NOMO-1 (cell line): ENCODE measurements at regions not wholly inside any gene's neighbourhood (a gene's known extent, or its start where the extent isn't known, plus 50 kb on each side); places are given as distances from the start of the nearest gene placed in this dataset.

Experiments used
- DNase-seq, 2 experiments: peaks; one replicate each; lab custom pipeline; 2025; ENCODE audit not compliant: unreplicated experiment in 2 of 2; lab: John Stamatoyannopoulos, UW

DNA sequence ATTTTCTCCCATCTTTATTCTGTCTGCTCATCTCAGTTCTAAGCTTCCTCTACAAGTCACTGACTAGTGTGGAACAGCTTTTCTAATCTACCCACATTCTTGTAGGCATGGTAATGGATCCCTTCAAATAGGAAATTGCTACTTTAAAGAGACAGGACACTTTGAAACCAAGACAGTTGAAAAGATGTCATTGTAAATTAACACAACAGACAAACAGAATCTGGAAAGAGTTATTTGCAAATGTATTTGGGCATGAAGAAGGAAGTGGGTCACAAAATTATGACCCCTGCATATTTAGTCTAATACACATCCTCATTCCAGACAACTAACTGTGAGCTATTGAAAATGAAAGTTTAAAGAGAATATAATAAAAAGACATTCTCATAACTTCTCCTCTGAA is 298.2 kb upstream of the MARCKS start:
- peak in 1 of 2 experiments; percentile 48 for DNase-seq

DNA sequence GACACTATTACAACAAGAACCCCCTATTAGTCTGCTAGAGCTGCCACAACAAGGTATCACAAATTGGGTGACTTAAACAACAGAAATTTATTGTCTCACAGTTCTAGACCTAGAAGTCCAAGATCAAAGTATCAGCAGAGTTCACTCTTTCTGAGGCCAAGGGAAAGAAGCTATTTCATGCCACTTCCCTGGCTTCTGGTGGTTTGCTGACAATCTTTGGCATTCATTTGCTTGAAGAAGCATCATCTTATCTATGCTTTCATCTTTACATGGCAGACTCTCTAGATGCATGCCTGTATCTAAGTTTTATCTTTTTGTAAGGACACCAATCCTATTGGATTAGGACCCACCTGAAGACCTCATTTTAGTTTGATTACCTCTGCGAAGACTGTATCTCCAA is 296.8 kb upstream of the MARCKS start:
- DNase-seq: no peak

DNA sequence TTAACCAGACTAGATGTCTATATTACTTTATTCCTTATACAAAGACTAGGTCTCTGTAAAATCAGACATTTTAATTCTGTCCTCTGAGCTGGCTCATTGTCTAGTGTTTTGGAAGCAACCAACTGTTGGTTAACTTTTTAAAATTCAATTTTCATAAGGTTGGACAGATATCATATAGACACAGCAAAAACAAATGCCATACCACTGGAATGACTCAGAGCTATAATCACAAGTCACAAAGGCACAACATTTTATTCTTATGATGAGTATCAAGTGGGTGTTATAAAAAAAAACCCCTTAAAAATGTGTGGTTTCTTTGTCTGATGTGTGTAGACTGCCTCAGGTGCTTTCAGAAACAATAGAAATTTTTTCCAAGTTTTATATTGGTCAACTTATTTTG is 296.2 kb upstream of the MARCKS start:
- DNase-seq: no peak

DNA sequence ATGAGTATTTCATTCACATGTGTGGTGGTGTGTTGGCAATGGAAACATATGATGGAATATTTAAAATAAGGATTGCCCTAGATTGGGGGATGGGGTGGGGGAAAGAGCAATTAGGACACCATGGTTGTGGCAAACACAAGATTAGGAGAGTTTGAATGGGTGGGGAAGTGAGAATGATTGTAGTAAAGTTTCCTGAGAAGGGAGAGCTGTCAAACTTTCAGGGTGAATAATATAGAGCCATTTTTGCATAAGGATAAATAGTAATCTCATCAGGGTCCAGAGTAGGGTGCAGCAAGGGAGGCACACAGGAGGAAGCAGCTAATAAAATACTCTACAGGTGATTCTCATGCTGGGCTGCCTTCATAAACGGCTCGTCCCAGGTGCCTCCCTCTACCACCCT is 294.9 kb upstream of the MARCKS start:
- DNase-seq: no peak

DNA sequence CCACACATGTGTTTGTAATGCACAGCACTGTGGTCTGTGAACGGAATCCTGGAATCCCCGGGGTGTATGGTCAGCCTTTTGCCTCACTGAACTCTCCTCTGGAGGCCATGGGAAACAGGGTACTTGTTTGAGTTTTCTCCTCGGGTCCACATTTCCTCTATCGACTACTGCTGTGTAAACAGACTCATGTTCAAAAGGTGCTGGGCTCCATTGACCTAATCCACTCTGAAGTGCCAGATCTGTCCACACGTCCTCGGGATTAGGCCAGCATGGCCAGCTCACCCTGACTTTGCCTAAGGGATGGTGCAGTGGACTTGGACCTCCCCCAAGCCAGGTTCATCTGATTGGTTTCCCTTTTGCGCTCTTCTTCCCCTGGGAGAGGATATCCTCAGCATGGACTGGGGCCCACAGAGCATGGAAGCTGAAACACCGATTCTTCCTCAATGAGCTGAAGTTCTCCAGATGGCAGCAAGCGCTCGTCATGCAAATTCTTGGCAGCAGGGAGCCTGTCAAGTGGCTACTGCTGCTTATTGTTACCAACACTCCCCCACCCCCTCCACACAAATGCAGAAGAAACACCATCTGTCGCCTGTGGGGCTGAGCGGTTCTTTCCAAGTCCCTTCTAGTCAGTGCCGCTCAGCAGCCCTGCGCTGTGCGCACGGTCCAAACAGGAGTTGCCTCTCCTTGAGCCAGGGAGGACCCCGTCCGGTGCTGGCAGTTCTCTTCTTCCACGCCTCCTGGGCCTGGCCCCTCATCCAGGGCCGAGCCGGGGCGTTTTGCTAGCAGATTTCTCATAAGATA is 292.6 kb upstream of the MARCKS start:
- no peak for DNase-seq

DNA sequence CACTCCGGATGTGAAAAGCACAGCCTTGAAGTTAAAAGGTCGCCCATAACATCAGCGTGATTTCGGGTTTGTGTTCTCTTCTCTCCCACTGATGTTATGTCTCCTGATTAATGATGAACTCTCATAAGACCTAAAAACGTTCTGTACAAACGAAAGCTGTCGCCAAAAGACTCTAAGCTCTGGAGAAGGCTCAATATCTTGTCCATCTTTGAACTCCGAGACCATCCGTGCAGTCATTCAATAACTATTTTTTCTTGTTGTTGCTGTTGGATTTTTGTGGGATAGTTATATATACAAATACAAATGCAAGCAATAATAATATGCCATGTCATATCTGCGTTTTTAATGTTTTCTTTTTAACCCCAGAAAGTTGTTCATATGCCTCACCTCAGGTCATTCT is 291.8 kb upstream of the MARCKS start:
- DNase-seq: no peak

DNA sequence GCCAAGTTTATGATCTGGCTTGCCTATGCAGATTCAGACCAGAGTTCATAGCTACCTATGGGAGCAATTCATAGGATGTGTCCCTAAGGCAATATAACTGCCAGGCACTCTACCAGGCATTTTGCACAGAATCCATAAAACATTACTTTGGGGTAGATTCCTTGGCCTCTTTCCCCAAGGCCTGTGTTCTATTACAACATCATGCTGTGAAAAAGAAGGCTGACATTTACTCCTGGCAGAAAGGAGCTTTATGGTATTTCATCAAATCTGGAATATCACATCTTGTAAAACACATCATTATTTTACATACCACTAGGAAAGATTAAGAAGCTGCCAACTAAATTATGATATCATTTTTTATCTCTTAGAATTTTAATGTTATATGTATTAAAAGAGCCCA is 287.0 kb upstream of the MARCKS start:
- no peak for DNase-seq

DNA sequence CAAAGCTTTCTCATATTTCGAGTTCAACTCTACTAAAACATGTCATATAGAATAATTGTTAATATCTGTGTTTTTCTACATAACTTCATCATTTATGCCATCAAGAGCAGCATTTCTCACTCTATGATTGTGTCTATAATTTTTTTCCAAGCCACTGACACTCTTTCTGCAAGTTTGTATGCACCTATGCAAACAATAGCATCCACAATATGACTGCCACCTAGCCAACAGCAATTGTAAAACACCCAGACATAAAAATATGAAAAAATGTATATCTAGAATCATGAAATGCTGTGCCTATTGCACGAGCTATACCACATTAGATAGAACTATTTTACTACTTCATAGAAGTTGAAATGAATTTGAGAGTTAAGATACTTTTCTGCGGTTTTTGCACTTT is 286.5 kb upstream of the MARCKS start:
- DNase-seq: no peak

DNA sequence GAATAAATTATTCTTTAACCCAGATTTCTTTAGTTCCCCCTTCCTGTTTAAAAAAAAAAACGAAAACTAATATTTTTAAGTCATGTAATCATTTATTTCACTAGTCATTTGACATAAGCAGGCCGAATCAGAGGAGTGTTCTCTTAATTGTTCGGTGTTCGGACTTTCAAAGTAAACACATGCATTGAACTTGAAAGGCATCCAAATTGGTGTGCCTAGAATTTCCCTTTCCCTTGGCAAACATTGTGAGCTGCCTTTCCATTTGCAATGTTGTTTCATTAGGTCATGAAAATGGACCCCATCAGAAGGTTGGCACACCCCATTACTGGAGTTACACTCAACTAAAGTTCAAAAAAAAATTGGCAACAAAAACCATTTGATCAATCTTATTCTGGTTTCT is 283.0 kb upstream of the MARCKS start:
- DNase-seq: no peak

DNA sequence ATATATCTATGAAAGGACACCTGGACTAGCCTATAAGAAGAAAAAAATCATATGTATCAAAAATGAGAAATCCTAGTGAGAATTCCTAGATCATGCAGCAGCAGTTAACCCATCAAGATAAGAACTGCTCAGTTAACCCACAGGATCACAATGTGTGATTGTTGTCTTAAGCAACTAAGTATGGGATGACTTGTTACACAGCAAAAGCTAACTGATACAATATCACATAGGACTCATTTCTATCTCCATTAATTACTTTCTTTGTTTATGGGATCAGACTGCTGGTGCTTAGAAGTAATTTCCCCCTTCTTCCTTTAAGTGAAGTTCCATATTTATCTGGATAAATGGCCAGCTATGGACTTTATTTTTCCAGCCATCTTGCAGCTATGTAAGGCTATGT is 280.8 kb upstream of the MARCKS start:
- no peak for DNase-seq

DNA sequence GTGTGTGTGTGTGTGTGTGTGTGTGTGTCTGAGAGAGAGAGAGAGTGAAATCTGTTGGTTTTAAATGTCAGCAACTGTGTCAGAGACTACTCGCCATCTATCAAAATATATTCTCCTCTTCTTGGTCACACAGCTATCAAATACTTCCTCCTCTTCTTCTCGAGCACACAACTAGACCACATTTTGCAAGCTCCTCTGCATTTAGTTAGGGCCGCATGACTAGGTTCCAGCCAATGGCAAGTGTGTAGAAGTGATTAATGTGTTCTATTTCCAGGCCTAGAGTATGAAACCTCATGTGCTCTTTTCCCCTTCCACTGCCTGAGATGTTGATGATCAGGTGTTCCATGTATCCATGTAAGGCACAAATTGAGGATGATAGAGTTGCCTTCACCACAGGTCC is 278.5 kb upstream of the MARCKS start:
- peak; percentile 21 to 54 for DNase-seq

DNA sequence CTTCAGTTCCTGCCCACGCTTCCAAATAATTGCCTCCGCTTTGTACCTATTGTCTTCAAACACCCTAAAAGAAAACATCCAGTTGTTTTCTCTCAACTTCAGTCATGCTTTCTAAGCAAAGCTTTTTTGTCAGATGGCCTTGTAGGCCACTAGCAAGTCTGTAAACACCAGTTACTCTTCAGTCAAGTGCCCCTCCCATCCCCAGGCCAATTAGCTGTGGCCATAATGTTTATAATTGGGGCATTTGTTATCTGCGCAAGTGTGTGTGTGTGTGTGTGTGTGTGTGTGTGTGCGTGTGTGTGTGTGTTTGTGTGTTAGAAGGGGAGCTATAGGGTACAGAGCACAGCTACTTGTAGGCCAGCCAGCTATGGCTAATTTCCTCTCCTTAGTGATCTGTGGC is 272.4 kb upstream of the MARCKS start:
- DNase-seq: no peak

DNA sequence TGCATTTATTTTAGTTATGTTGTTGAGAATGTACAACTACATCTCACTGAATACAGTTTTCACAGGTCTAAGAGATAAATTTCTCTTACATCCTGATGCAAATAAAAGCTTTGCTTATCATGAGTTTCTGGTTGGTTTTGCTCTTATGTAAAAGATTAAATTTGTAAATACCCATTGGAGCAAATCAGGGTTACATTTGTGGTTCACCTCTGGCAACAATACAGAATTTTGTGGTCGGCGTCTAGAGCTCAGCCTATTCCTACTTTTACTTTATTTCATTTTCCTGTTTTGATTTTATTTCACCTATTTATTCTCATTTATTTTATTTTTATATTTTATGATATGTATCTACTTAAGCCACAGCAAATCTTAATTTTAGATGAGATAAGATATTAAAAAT is 271.9 kb upstream of the MARCKS start:
- DNase-seq: no peak

DNA sequence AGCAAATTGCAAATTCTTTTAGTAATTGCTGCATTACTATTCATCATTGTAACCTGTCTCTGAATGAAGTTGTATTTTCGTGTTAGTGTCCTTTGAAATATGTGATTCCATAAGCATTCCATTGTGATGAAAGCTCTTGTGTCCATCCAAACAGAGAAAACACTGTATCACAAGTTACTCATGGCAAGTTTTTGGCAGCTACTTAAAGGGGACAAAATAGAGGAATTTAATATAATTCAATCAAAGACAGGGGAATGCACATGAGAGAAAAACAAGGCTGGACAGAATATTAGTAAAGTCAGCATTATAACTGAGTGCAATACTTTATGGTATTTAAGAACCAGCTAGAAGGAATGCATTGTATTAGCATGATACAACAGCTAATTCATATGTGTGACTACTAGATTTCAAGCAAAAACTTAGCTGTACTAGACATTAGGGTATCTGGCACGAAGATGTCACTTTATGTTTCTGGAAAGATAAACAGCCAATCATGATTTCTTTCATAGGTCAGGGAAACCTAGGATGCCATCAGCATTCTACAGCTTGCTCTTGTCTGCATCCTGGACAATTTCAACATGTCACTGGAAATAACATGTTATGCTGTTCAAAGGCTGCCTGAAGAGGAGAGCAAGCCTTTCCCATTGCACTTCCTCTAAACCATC is 270.6 kb upstream of the MARCKS start:
- DNase-seq: no peak

DNA sequence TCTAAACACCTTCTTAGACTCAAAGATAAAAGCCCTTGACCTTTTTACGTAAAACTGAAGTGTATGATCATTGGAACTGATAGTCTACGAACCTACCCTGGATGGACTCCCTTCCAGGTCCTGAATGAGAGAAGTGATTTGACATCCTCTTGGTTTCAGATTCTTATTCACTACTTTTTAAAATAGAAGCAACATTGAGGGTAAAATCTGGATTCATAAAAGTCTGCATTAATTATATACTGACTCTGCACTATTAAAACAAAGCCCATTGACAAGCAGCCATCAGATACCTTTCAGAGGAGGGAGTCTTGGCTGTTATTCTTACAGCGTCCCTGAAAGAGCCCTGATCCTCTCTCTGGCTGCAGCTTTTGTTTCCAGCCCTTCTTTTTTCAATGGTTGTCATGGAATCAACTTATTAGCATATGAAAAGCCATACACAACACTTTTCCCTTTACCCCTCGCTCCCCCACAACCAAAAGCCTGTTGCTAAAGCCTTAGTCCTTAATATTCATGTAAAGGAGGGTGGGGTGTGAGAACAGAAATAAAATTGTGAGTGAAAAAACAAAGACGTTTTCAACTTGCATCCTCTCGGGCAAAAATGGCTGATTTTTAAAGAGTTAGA is 270.0 kb upstream of the MARCKS start:
- no peak for DNase-seq

DNA sequence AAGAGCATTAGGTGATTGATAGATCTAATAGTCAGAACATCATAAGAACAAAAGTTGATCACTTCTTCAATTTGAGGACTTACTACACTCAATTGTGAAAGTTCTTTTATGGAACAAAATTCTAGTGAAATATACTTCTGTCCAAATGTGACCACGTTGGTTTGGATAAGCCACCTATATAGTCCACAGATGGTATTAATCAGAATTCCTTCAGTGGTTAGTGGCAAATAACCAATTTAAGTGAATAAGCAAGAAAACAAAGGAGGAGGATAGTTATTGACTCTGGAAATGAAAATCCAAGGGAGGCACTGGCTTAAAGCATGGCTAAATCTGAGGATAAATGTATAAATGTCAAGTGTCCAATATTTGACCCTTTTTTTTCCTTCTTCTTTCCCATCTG is 268.5 kb upstream of the MARCKS start:
- no peak for DNase-seq

DNA sequence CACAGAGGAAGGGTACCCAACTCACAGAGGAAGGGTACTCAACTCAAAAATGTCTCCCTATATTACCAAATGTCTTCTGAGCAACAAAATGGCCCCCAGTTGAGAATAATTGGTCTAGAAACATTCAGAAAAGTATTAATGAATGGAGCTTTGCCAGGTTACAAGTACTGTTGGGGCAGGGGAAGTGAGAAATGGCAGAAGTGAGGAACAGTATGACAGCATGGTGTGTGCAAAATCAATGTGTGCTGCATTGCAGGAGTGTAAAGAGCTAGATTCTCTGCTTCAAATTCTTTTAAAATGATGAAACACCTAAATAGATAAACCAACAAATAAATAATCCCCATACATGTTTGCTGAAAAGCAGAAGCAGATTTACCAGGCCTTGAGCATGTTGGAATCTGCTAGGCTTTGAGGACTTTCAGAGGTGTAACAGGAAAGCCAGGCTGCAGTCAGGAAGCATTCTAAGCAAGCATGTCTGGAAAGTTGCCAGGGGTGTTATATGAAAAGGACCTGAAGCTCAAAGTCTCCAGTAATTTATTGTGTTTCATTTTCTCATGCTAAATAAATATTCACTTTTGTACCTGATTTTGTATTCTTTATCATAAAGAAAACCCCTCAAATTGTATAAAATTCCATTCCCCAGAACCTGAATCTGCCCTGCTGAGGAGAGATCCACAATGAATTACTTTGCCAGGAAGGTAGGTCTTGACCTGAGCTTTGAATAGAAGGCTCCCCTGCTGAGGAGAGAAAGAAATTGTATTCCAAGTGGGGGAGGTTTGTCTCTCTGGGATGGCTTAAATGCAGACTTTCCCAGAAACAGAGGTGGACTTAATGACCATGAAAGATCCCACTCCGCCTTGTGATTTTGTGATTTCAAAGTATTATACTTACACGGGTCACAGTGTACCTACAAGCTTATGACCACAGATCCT is 265.0 kb upstream of the MARCKS start:
- peak in 1 of 2 experiments; percentile 10 for DNase-seq

DNA sequence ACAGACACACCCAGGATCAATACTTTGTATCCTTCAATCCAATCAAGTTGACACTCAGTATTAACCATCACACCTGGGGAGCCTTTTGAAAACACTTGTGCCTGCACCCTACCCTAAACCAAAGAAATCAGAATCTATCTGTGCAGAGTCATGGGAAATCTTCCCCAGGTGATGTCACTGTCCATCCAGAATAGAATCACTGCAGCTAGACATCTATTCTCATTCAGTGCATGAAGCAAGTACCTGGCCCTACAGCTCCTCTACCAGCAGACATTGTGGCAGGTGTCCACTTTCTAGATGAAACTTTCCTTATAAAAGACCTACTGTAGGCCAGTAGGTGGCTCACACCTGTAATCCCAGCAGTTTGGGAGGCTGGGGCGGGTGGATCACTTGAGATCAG is 262.4 kb upstream of the MARCKS start:
- no peak for DNase-seq

DNA sequence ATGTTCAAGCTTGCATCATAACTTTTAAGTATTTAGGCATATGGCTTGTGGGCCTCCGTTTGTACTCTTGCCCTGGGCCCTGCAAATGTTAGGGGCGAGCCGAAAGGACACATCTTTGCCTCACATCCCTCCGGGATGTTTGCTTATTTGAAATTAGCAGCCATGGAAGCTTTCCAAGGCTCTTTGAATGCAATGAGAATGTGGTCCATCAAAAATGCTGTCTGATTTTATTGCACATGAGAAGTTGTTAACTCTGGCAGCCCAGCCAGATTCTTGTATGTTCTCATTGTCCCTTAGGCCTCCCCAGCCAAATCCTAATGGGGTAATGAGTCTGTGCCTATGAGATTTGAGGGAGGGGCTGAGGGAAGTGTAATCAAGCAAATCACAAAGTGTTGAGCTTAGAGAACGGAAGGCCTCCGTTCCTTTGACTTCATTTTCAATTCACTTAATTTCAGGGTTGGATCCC is 261.2 kb upstream of the MARCKS start:
- DNase-seq: no peak

DNA sequence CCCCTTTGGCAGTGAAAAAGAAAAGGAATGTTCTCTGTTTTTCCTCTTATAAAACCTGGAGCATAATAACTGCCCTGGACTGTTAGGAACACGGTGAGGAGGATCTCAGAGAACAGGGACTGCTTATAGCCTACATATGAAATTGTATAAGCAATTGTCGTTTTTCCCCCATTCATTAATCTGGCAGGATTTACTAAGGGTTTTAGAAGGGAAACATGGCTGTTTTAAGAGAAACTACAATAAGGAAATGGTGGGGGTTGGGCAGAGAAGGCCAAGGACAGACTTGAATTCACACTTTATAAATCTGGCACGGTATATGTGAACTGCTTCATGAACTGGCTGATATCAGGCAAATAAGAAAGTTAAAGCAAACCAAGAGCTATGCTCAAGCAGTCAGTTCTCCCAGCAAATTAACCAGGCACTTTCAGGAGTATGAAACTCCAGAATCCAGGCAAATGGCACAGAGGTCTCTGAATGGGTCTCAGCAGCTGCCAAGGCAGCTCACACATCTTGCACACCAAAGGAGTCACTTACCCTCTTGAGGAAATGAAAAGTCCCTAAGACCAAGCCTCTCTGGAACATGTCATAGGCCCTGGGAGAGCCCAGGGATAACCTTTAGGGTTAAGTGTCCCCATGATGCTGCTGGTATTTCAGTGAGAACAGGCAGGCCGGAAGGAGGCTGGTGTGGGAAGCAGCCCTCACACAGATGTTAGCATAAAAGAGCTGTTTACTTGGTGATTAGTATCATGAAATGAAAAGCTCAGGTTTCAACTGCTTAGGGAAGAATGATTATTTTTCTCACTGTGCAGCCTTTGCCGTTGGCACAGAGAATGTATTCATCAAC is 260.5 kb upstream of the MARCKS start:
- no peak for DNase-seq
